A172 (cell line): ENCODE measurements at regions not wholly inside any gene's neighbourhood (a gene's known extent, or its start where the extent isn't known, plus 50 kb on each side); places are given as distances from the start of the nearest gene placed in this dataset.
A peak's percentile ranks its signal among the peaks of the same experiment; 100 is the strongest.
"Not testable (repeated sequence)": the region's sequence is repeated elsewhere in the genome, so short reads cannot be mapped to it uniquely, and the experiment has no call there.

Experiments used
- DNase-seq: peaks from one replicate; pipeline ENCODE4 v3.0.0-alpha.2; 2015; ENCODE audit warnings: low spot score

DNA sequence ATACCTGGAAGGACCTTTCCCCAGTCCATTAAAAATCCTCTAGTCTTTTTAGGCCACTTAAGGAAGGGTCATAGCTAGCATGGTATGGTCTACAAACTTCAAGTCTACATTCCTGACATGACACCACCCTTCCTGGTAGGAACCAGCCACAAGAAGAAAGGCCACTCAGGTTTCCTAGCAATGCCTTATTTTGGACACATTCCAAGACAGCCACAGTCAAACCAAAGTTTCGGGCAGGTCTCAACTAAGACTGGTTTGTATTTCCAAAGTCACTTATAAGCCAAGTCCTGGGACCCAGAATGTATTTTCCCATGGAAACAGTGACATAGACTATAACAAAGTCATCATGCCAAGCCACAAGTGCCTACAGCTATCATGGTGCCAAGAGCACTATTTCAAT is 50.6 kb upstream of the SLC44A3 start:
- DNase-seq = no peak

DNA sequence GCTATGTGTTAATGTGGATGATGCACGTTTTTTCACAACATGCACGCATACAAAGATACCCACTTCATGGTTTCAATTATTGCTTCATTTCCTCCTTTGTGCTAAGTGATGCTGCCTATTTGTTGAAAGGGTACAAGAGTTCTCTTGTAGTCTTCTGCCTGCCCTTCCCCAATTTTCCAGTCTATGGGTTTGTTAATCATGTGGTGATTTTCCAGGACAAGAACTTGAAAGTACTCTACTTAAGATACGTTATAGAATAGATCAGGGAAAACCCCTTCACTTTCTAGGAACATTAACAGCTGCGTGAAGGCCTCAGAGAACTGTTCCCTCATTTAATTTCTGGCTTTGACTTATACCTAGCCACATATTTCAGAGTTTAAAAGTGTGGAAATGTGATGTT is 52.1 kb upstream of the SLC44A3 start:
- DNase-seq = no peak

DNA sequence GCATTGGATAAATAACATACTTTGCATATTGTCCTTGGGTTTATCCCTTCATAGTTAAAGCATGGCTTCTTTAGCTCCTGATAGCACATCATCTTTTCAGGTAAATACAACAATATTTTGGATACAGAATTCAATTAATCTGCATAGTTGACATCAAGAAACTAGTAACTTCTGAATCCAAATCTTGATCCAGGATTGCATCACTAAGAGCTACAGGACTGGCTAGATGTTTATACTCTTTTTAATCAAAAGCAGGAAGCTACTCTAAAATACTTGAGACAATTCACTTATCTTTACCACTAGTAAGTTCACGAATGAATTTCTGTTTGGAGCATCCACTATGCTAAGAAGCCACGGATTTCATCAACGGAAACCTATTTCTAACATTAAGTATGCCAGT is 54.2 kb upstream of the SLC44A3 start:
- DNase-seq = no peak

GRCh38 chr1:94759188-94759587 is 61.0 kb upstream of the SLC44A3 start:
- DNase-seq = no peak

DNA sequence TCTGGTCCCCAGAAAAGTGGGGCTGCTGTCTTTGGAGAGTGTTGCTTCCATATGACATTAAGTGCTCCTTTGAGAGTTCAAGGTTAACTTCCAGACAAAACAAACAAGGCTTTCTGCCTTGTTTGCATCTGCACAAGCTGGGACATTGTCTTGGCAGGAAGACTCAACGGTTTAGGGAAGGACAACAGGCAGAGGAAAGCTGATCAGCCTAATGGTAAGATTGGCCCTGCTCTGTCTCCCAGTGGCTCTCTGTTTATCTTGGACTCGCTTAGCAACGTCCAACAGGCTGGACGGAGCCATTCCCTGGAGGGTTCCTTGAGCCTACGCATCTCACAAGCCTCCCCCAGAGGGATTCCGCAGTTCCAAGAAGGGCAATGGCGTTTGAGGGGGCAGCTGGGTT is 62.2 kb upstream of the SLC44A3 start:
- no peak for DNase-seq

DNA sequence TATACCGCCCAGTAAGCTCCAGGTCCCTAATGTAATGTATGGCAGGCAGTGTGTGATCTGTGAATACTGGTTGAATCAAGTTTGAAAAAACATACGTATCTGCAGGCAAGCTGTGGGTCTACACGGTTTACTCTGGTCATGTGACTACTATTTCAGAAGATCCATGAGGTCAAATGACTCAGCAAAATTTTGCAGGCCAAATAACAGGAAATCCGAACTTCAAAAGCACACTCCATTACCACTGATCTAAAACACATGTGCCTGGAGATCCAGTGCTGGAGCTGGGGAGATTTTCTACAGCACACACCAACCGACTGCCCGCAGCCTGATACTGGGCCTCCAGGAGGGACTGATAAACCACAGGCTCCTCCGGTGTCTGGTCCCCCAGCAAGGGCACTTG is 64.5 kb upstream of the SLC44A3 start:
- DNase-seq = no peak

GRCh38 chr1:94755016-94755415 is 65.1 kb upstream of the SLC44A3 start:
- DNase-seq = not testable (repeated sequence)

DNA sequence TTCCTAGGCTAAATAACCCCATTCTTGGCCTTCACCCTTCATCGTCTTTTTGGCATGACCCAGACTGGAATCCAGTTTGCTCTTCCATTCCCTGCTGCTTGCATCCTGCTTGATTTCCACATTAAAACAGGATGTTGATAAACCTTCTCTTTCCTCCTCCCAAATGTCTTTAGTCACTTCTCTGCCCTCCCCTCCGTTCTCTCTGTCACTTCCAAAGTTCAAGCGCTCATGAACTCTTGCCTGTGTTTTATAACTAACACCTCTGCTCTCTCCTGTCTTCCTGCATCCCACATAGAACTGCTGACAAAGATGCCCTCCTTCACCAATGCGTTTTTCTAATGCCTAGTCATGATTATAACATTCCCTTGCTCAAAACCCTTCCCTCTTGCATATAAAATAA is 65.6 kb upstream of the SLC44A3 start:
- DNase-seq = no peak

GRCh38 chr1:94754095-94754494 is 66.1 kb upstream of the SLC44A3 start:
- no peak for DNase-seq

DNA sequence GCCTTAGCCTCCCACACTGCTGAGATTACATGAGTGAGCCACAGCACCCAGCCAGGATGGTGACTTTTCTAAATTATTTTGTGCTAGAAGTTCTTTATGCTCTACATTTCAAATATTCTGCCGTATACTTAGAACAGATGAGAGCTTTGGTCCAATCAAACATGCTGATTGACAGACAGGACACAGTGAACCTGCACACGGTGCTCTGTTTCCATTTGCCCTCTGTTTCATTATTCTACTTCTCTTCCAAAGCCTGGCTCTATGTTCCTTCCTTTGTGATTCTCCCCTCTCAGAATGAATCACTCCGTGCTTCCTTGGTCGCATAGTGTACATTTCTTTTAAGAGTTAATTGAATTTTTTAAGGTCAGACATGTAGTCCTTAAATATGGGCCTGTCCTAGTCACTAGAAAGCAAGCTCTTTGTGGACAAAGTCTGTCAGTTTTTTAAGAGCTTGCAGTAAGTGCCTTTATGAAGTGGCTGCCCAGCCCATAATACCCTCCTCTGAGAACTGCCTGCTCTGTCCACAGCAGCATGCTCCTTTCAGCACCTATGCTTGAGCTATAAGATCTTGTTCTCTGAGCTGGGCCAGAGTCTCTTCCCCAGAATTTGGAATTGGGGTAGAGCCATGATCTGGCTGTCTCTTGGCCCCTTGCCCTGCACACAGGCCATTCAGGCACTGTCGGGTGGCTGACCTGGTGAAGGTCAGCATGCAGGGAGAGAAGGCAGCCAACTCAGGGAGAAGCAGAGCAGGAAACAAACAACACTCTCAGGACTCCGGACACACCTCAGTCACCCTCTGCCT is 66.8 kb upstream of the SLC44A3 start:
- DNase-seq = no peak

DNA sequence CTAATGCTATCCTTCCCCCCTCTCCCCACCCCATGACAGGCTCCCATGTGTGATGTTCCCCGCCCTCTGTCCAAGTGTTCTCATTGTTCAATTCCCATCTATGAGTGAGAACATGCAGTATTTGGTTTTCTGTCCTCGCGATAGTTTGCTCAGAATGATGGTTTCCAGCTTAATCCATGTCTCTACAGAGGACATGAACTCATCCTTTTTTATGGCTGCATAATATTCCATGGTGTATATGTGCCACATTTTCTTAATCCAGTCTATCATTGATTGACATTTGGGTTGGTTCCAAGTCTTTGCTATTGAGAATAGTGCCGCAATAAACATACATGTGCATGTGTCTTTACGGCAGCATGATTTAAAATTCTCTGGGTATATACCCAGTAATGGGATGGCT is 68.7 kb upstream of the SLC44A3 start:
- DNase-seq = not testable (repeated sequence)

DNA sequence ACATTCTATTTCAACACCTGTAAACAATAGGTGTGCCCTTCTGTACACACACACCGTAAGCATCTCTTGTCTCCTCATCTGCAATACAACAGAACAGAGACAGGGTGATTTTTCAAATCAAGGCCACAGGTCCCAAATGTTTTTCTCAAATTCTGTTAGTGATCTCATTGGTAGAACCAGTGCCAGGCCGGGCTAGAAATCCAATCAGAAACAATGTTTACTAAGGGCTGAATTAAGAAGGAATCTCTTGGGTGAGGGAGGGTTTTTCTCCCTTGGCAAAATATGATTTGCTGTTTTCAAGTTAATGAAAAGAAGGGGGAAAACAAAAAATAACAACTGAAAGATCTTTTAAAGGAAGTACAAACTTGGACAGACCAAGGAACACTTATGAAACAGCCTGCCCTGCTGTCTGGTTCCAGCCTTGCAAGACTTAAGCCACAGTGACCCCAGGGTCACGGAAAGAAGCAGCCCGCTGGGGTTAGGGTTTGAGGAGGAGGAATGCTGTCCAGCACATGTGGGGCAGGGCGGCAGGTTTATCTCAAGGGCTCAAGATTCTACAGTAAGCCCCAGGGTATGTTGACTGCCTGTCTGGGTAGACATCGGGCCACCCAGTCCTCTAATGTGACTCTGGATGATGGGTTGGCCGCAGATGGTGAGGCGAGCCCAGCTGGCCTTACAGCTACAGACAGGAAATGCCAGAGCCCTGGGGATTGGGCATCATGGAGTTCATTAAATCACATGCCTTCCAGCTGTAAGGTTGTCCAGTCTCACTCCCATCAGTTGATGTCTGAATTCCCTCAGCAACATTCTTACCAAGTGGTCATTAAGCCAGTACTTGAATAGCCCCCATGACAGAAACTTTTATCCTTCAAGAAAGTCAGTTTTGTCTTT is 73.3 kb upstream of the SLC44A3 start:
- DNase-seq = peak; percentile 25

DNA sequence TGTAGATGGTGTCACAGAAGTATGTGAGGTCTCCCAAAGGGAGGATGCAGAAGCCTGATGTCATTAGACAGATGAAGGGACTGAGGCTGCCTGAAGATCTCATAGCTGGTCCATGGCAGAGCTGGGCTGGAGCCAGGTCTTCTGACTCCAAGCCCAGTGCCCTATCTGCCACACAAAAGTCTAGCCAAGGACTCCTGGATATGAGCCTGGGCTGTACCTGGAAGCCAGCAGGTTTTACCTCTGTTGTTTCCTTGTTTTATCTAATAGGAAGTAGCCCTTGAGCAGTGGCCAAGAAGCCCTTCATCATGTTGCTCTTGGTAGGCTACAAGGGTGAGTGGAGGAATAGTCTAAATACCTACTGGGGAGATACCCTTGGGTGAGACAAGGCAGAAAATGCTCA is 74.4 kb upstream of the SLC44A3 start:
- no peak for DNase-seq

DNA sequence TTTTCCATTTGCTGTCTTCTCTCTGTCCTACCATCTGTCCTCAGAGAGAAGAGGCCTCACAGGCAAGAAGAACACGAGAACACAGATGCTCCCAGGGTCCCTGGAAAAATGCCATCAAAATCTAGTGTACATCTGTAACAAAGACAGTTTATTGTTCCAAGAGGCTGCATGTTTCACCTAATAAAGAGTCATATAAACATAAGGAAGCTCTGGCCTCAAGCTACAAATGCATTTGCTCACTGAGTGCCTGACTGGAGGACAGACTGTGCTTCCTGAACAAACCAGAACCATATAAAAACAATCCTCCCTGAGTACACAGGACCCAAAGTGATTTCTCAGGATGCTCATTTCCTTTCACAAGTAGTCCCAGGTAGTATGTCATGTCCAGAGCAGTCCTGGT is 76.3 kb upstream of the SLC44A3 start:
- no peak for DNase-seq

GRCh38 chr1:94741996-94742395 is 78.2 kb upstream of the SLC44A3 start:
- no peak for DNase-seq

GRCh38 chr1:94741510-94741909 is 78.6 kb upstream of the SLC44A3 start:
- no peak for DNase-seq

DNA sequence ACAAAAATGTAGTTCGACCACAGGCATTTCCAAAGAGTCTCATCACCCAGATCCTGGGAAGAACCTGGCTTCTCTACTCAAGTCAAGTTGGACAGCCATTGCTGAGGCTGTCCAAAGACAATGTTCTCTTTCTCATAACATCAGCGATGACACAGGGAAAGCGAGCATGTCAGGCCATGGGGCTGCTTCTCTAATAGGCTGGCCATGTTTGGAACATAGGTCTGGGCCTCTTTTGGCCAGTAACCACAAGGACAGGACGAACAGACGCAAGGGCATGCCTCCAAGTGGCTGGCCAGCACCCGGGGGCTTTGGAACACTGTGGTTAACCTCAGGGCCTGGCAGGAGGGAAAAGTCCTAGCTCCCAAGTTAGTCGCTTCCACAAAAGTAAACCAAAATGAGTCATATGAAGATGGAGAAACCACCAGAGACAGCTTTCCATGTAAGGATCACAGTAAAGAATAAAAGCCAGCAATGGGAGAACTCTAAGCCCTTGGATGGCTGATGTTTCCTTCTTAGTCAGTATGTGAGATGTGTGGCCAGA is 80.6 kb upstream of the SLC44A3 start:
- peak; percentile 89 for DNase-seq

DNA sequence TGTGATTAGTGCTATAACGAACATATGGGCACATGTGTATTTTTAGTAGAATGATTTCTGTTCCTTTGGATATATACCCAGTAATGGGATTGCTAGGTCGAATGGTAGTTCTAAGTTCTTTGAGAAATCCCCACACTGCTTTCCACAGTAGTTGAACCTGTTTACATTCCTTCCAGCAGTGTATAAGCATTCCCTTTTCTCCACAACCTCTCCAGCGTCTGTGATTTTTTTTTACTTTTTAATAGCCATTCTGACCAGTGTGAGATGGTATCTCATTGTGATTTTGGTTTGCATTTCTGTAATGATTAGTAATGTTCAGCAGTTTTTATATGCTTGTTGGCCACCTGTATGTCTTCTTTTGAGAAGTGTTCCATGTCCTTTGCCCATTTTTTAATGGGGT is 81.8 kb upstream of the SLC44A3 start:
- no peak for DNase-seq

GRCh38 chr1:94737124-94737998 is 82.8 kb upstream of the SLC44A3 start:
- DNase-seq = peak; percentile 37

- no peak for DNase-seq
These were observed 83.6 kb upstream of the SLC44A3 start for GRCh38 chr1:94736549-94736948.

GRCh38 chr1:94736073-94736472 is 84.1 kb upstream of the SLC44A3 start:
- no peak for DNase-seq
